ENCODE measurements at regions not wholly inside any gene's neighbourhood (a gene's known extent, or its start where the extent isn't known, plus 50 kb on each side); places are given as distances from the start of the nearest gene placed in this dataset.

- no peak for TF ChIP-seq ATF6 (CRISPR knock-in tag; IDR thresholded peaks at IDR 0.05)
- TF ChIP-seq E2F4 (CRISPR knock-in tag; IDR thresholded peaks at IDR 0.05; ENCODE audit: borderline replicate concordance, low read depth), result no peak
- no peak for TF ChIP-seq ZMAT4 (CRISPR knock-in tag; IDR thresholded peaks at IDR 0.05)
- TF ChIP-seq CTCF (IDR thresholded peaks at IDR 0.05), result no peak
- TF ChIP-seq NR2C2 (CRISPR knock-in tag; IDR thresholded peaks at IDR 0.05), result no peak
- no peak for TF ChIP-seq ZNF512 (CRISPR knock-in tag; IDR thresholded peaks at IDR 0.05; ENCODE audit: borderline replicate concordance)
- TF ChIP-seq ZNF416 (CRISPR knock-in tag; IDR thresholded peaks at IDR 0.05), result no peak
- no peak for TF ChIP-seq TP53 (CRISPR knock-in tag; IDR thresholded peaks at IDR 0.05)
- no peak for TF ChIP-seq MAX (CRISPR knock-in tag; IDR thresholded peaks at IDR 0.05)
- no peak for TF ChIP-seq FOXJ3 (CRISPR knock-in tag; IDR thresholded peaks at IDR 0.05; ENCODE audit: borderline replicate concordance)
- TF ChIP-seq ZNF263 (CRISPR knock-in tag; IDR thresholded peaks at IDR 0.05; ENCODE audit: low read depth), result no peak
- TF ChIP-seq ZBTB21 (CRISPR knock-in tag; IDR thresholded peaks at IDR 0.05; ENCODE audit: borderline replicate concordance), result no peak
- TF ChIP-seq IRF1 (CRISPR knock-in tag; IDR thresholded peaks at IDR 0.05), result no peak
Observed at GRCh38 chr11:107271425-107271824, 186.2 kb downstream of the CWF19L2 start.

Measured in WTC11 (cell line).